ENCODE measurements at regions not wholly inside any gene's neighbourhood (a gene's known extent, or its start where the extent isn't known, plus 50 kb on each side); places are given as distances from the start of the nearest gene placed in this dataset.

DNA sequence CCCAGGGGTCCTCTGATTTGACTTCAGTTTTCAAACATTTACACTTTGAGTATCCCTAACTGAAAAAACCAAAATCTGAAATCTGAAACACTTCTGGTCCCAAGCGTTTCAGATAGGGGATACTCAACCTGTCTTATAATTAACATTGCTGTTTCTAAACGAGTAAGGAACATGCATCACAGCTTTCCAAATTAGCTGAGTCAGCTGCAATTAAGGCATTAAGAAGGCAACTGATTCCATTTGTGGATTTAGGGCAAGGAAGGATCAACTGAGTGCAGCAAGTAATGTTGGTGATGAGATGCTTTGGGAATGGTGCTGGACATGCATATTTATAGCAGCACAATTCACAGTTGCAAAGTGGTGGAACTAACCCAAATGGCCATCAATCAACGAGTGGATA is 168.6 kb downstream of the ACER2 start:
- no peak overlapping the region for H4K8ac ChIP-seq (replicated peaks; ENCODE audit: insufficient read length, low read depth, low read length)
- H3K14ac ChIP-seq (ENCODE audit: insufficient read depth, low read length), result no peak overlapping the region
- H3K27ac ChIP-seq (ENCODE audit: insufficient read length, low read depth, low read length), result no peak overlapping the region
- H3K9ac ChIP-seq (ENCODE audit: extremely low read depth, insufficient read length, low read length), result no peak overlapping the region
- Mint-ChIP-seq H3K4me1 (peaks cover 18 to 20% of the 10 kb centered on the region in 2 experiments), H3K27me3 (ENCODE audit: low read depth) (no peaks in the 10 kb centered on the region), H3K27ac (no peak overlapping the region), H3K9me3 (peaks cover 0 to 2% of the 10 kb centered on the region in 2 experiments; a peak in 1 of 5 replicates), H3K36me3 (ENCODE audit: insufficient read depth in 1 of 3, low read depth in 3 of 3) (no peaks in the 10 kb centered on the region), H3K4me3 (no peak overlapping the region)
- DNase-seq, result no peak
- no peak overlapping the region for H3K4ac ChIP-seq (ENCODE audit: low read depth, low read length)
- H2BK12ac ChIP-seq (ENCODE audit: insufficient read length, low read depth, low read length), result no peak overlapping the region
- no peak overlapping the region for H2AK5ac ChIP-seq (ENCODE audit: insufficient read length, low read length)
- no peak overlapping the region for H2BK20ac ChIP-seq (ENCODE audit: low read depth, low read length, poor library complexity, severe bottlenecking)
- no peaks in the 10 kb centered on the region for H3K79me1 ChIP-seq (ENCODE audit: insufficient read depth, low read depth, low read length, poor library complexity, severe bottlenecking)
- H4K20me1 ChIP-seq (ENCODE audit: control insufficient read depth, insufficient read depth, insufficient read length), result no peaks in the 10 kb centered on the region
- no peak overlapping the region for H2BK15ac ChIP-seq (ENCODE audit: low read depth, low read length)
- no CpG with 5 or more reads among the region's 3 CpGs for WGBS (ENCODE audit: extremely low coverage, insufficient read length, low lambda C conversion rate)
- H4K5ac ChIP-seq (ENCODE audit: insufficient read length, low read depth, low read length), result no peak overlapping the region
- no peak overlapping the region for H3K23ac ChIP-seq (ENCODE audit: insufficient read length, low read depth, low read length)
- peaks cover 7% of the 10 kb centered on the region; the same call in 1 of the 2 replicates for H3K4me1 ChIP-seq (ENCODE audit: insufficient read depth, low read length)
- no peak overlapping the region for H3K4me2 ChIP-seq (ENCODE audit: insufficient read depth, insufficient read length, low read length)
- H2BK5ac ChIP-seq (ENCODE audit: insufficient read length, low read length), result no peak overlapping the region
- TF ChIP-seq, protein P1, sequence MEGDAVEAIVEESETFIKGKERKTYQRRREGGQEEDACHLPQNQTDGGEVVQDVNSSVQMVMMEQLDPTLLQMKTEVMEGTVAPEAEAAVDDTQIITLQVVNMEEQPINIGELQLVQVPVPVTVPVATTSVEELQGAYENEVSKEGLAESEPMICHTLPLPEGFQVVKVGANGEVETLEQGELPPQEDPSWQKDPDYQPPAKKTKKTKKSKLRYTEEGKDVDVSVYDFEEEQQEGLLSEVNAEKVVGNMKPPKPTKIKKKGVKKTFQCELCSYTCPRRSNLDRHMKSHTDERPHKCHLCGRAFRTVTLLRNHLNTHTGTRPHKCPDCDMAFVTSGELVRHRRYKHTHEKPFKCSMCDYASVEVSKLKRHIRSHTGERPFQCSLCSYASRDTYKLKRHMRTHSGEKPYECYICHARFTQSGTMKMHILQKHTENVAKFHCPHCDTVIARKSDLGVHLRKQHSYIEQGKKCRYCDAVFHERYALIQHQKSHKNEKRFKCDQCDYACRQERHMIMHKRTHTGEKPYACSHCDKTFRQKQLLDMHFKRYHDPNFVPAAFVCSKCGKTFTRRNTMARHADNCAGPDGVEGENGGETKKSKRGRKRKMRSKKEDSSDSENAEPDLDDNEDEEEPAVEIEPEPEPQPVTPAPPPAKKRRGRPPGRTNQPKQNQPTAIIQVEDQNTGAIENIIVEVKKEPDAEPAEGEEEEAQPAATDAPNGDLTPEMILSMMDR (conservative IDR thresholded peaks at IDR 0.05), result no peak
- no peaks in the 10 kb centered on the region for H3K79me2 ChIP-seq (ENCODE audit: insufficient read depth, low read length)
- no peak overlapping the region for H2BK120ac ChIP-seq (ENCODE audit: low read depth, low read length, poor library complexity, severe bottlenecking)
- no peak overlapping the region for H4K91ac ChIP-seq (ENCODE audit: insufficient read length, low read depth, low read length)
- H2AFZ ChIP-seq (ENCODE audit: low read length), result no peak overlapping the region
- no peak overlapping the region for H3K18ac ChIP-seq (ENCODE audit: insufficient read length, low read depth, low read length)
- no peaks in the 10 kb centered on the region for H3K27me3 ChIP-seq (ENCODE audit: insufficient read depth, low read length)
- H3K56ac ChIP-seq (ENCODE audit: insufficient read length, low read depth, low read length), result no peak overlapping the region
- H3K9me3 ChIP-seq (ENCODE audit: control insufficient read depth, low read depth, low read length), result no peaks in the 10 kb centered on the region
- no peaks in the 10 kb centered on the region for H3K23me2 ChIP-seq (ENCODE audit: insufficient read length, low read depth, low read length, poor library complexity, severe bottlenecking)
- H3T11ph ChIP-seq (ENCODE audit: low read length), result no peak overlapping the region
